H9 (cell line): ENCODE measurements at regions not wholly inside any gene's neighbourhood (a gene's known extent, or its start where the extent isn't known, plus 50 kb on each side); places are given as distances from the start of the nearest gene placed in this dataset.

Experiments
- DNase-seq: peaks from one replicate; pipeline ENCODE4 v3.0.0-alpha.2; 2017
- H2AFZ ChIP-seq: one replicate; pipeline ENCODE4 v1.6.1; 2013; ENCODE audit warnings: mild to moderate bottlenecking, low read length, control low read depth, moderate library complexity
- H2AK5ac ChIP-seq: 2 replicates; pipeline ENCODE4 v1.6.1; 2013; ENCODE audit warnings: low read length, control low read depth, mixed read lengths; ENCODE audit not compliant: insufficient read length
- H2BK120ac ChIP-seq: one replicate; pipeline ENCODE4 v1.6.1; 2013; ENCODE audit warnings: low read depth, mild to moderate bottlenecking, low read length, control low read depth, inconsistent platforms; ENCODE audit not compliant: poor library complexity, severe bottlenecking
- H2BK12ac ChIP-seq: 2 replicates; pipeline ENCODE4 v1.6.1; 2013; ENCODE audit warnings: low read length, control low read depth, mixed read lengths, low read depth; ENCODE audit not compliant: insufficient read length
- H2BK15ac ChIP-seq: 2 replicates; pipeline ENCODE4 v1.6.1; 2013; ENCODE audit warnings: low read depth, low read length, control low read depth
- H2BK20ac ChIP-seq: one replicate; pipeline ENCODE4 v1.6.1; 2013; ENCODE audit warnings: low read depth, mild to moderate bottlenecking, low read length, control low read depth, inconsistent platforms; ENCODE audit not compliant: poor library complexity, severe bottlenecking
- H2BK5ac ChIP-seq: 2 replicates; pipeline ENCODE4 v1.6.1; 2013; ENCODE audit warnings: low read length, control low read depth, mixed read lengths; ENCODE audit not compliant: insufficient read length
- H3K14ac ChIP-seq: 2 replicates; pipeline ENCODE4 v1.6.1; 2013; ENCODE audit warnings: low read length, control low read depth; ENCODE audit not compliant: insufficient read depth
- H3K18ac ChIP-seq: 2 replicates; pipeline ENCODE4 v1.6.1; 2013; ENCODE audit warnings: low read depth, mild to moderate bottlenecking, mixed read lengths, low read length, control low read depth; ENCODE audit not compliant: insufficient read length
- H3K23ac ChIP-seq: 2 replicates; pipeline ENCODE4 v1.6.1; 2013; ENCODE audit warnings: low read length, control low read depth, mixed read lengths, low read depth; ENCODE audit not compliant: insufficient read length
- H3K23me2 ChIP-seq: 2 replicates; pipeline ENCODE4 v1.6.1; 2013; ENCODE audit warnings: low read depth, mild to moderate bottlenecking, mixed read lengths, low read length, control low read depth; ENCODE audit not compliant: insufficient read length, poor library complexity, severe bottlenecking
- H3K27ac ChIP-seq: 2 replicates; pipeline ENCODE4 v1.5.1; 2013; ENCODE audit warnings: low read length, control low read depth, mixed read lengths, low read depth; ENCODE audit not compliant: insufficient read length
- H3K27me3 ChIP-seq: 2 replicates; pipeline ENCODE4 v1.6.1; 2013; ENCODE audit warnings: low read length, control low read depth, inconsistent platforms; ENCODE audit not compliant: insufficient read depth
- H3K4ac ChIP-seq: 2 replicates; pipeline ENCODE4 v1.6.1; 2013; ENCODE audit warnings: low read depth, mild to moderate bottlenecking, control low read depth, inconsistent platforms, low read length, moderate library complexity
- H3K4me1 ChIP-seq: 2 replicates; pipeline ENCODE4 v1.6.1; 2013; ENCODE audit warnings: low read length, control low read depth, inconsistent platforms; ENCODE audit not compliant: insufficient read depth
- H3K4me2 ChIP-seq: 2 replicates; pipeline ENCODE4 v1.6.1; 2013; ENCODE audit warnings: low read length, control low read depth, mixed read lengths; ENCODE audit not compliant: insufficient read length, insufficient read depth
- H3K56ac ChIP-seq: 2 replicates; pipeline ENCODE4 v1.6.1; 2013; ENCODE audit warnings: low read depth, mild to moderate bottlenecking, mixed read lengths, low read length, control low read depth; ENCODE audit not compliant: insufficient read length
- H3K79me1 ChIP-seq: 2 replicates; pipeline ENCODE4 v1.6.1; 2013; ENCODE audit warnings: low read depth, mild to moderate bottlenecking, moderate library complexity, low read length, control low read depth, inconsistent platforms; ENCODE audit not compliant: insufficient read depth, poor library complexity, severe bottlenecking
- H3K79me2 ChIP-seq: 2 replicates; pipeline ENCODE4 v1.6.1; 2013; ENCODE audit warnings: low read length, control low read depth, inconsistent platforms; ENCODE audit not compliant: insufficient read depth
- H3K9ac ChIP-seq: 2 replicates; pipeline ENCODE4 v1.6.1; 2013; ENCODE audit warnings: low read length, control low read depth, mixed read lengths; ENCODE audit not compliant: insufficient read length; ENCODE audit errors: extremely low read depth
- H3K9me3 ChIP-seq: one replicate; pipeline ENCODE4 v1.6.1; 2013; ENCODE audit warnings: low read depth, low read length, inconsistent platforms; ENCODE audit not compliant: control insufficient read depth
- H3T11ph ChIP-seq: one replicate; pipeline ENCODE4 v1.6.1; 2013; ENCODE audit warnings: mild to moderate bottlenecking, low read length, control low read depth, inconsistent platforms
- H4K20me1 ChIP-seq: one replicate; pipeline ENCODE4 v1.6.1; 2013; ENCODE audit not compliant: control insufficient read depth, insufficient read length, insufficient read depth
- H4K5ac ChIP-seq: 2 replicates; pipeline ENCODE4 v1.6.1; 2013; ENCODE audit warnings: low read depth, mild to moderate bottlenecking, mixed read lengths, low read length, control low read depth; ENCODE audit not compliant: insufficient read length
- H4K8ac ChIP-seq: replicated peaks from 2 replicates; pipeline ENCODE4 v1.6.1; 2013; ENCODE audit warnings: low read length, control low read depth, mixed read lengths, low read depth; ENCODE audit not compliant: insufficient read length
- H4K91ac ChIP-seq: 2 replicates; pipeline ENCODE4 v1.6.1; 2013; ENCODE audit warnings: low read depth, mild to moderate bottlenecking, moderate library complexity, mixed read lengths, low read length, control low read depth; ENCODE audit not compliant: insufficient read length
- H3K27ac Mint-ChIP-seq, 3 experiments: 2 replicates in 2 of 3; 3 replicates in 1 of 3; pipeline ENCODE4 v1.8.0; 2020 to 2021; ENCODE audit warnings: mixed read lengths in 3 of 3, mild to moderate bottlenecking in 1 of 3, moderate library complexity in 1 of 3
- H3K27me3 Mint-ChIP-seq: 2 replicates; pipeline ENCODE4 v1.8.0; 2021; ENCODE audit warnings: low read depth, mild to moderate bottlenecking, moderate library complexity, mixed read lengths
- H3K36me3 Mint-ChIP-seq, 3 experiments: 2 replicates in 2 of 3; 3 replicates in 1 of 3; pipeline ENCODE4 v1.8.0; 2020 to 2021; ENCODE audit warnings: low read depth in 3 of 3, mixed read lengths in 3 of 3; ENCODE audit not compliant: insufficient read depth in 1 of 3
- H3K4me1 Mint-ChIP-seq, 2 experiments: 2 replicates each; pipeline ENCODE4 v1.8.0; 2020; ENCODE audit warnings: mixed read lengths in 2 of 2
- H3K4me3 Mint-ChIP-seq, 2 experiments: 2 replicates in 1 of 2; 3 replicates in 1 of 2; pipeline ENCODE4 v1.8.0; 2020 to 2021; ENCODE audit warnings: mild to moderate bottlenecking in 2 of 2, mixed read lengths in 2 of 2, moderate library complexity in 1 of 2
- H3K9me3 Mint-ChIP-seq, 2 experiments: 2 replicates in 1 of 2; 3 replicates in 1 of 2; pipeline ENCODE4 v1.8.0; 2020; ENCODE audit warnings: mild to moderate bottlenecking in 2 of 2, mixed read lengths in 2 of 2, moderate library complexity in 1 of 2
- WGBS: extraction: QIAGEN DNeasy Blood & Tissue Kit; methylation state at CpG from one replicate; pipeline ENCODE4 v1.1.7; 2013; ENCODE audit warnings: missing lambda C conversion rate, low lambda C conversion rate, mixed read lengths; ENCODE audit not compliant: insufficient read length; ENCODE audit errors: extremely low coverage; 5-methylcytosine and 5-hydroxymethylcytosine counted together
- TF ChIP-seq, protein P1 (sequence below): fragments of 200-600 bp; sonication (generic); conservative IDR thresholded peaks from 3 replicates; pipeline ENCODE4 v1.8.0; 2021; ENCODE audit warnings: antibody characterized with exemption, mild to moderate bottlenecking

- Histone ChIP-seq H3K9me3 (no peaks in the 10 kb centered on the region), H2BK5ac (no peak overlapping the region), H4K5ac (no peak overlapping the region), H4K8ac (no peak overlapping the region), H3K56ac (no peak overlapping the region), H2BK120ac (no peak overlapping the region), H3K23me2 (no peaks in the 10 kb centered on the region), H4K91ac (no peak overlapping the region), H3K27me3 (no peaks in the 10 kb centered on the region), H3K9ac (no peak overlapping the region), H3K79me2 (no peaks in the 10 kb centered on the region), H3K23ac (no peak overlapping the region), H2BK12ac (no peak overlapping the region), H3T11ph (no peak overlapping the region), H3K27ac (no peak overlapping the region), H3K4me2 (no peak overlapping the region), H2AK5ac (no peak overlapping the region), H4K20me1 (no peaks in the 10 kb centered on the region), H2BK15ac (no peak overlapping the region), H3K4ac (no peak overlapping the region), H2AFZ (no peak overlapping the region), H2BK20ac (no peak overlapping the region), H3K79me1 (no peaks in the 10 kb centered on the region), H3K18ac (no peak overlapping the region), H3K4me1 (no peaks in the 10 kb centered on the region), H3K14ac (no peak overlapping the region)
- no CpG with 5 or more reads among the region's 6 CpGs for WGBS
- peaks cover 3% of the 10 kb centered on the region; the same call in 1 of the 2 replicates for H3K27me3 Mint-ChIP-seq
- peaks cover 3 to 4% of the 10 kb centered on the region in 2 experiments; a peak in 3 of 4 replicates for H3K4me1 Mint-ChIP-seq
- no peak for DNase-seq
- H3K36me3 Mint-ChIP-seq = peaks cover 9 to 11% (median 10%) of the 10 kb centered on the region in 3 experiments
- peaks cover 9 to 15% of the 10 kb centered on the region in 2 experiments for H3K9me3 Mint-ChIP-seq
- TF ChIP-seq, protein P1, sequence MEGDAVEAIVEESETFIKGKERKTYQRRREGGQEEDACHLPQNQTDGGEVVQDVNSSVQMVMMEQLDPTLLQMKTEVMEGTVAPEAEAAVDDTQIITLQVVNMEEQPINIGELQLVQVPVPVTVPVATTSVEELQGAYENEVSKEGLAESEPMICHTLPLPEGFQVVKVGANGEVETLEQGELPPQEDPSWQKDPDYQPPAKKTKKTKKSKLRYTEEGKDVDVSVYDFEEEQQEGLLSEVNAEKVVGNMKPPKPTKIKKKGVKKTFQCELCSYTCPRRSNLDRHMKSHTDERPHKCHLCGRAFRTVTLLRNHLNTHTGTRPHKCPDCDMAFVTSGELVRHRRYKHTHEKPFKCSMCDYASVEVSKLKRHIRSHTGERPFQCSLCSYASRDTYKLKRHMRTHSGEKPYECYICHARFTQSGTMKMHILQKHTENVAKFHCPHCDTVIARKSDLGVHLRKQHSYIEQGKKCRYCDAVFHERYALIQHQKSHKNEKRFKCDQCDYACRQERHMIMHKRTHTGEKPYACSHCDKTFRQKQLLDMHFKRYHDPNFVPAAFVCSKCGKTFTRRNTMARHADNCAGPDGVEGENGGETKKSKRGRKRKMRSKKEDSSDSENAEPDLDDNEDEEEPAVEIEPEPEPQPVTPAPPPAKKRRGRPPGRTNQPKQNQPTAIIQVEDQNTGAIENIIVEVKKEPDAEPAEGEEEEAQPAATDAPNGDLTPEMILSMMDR = no peak
- H3K27ac Mint-ChIP-seq = no peak overlapping the region; a peak in 1 of 7 replicates
- no peak overlapping the region for H3K4me3 Mint-ChIP-seq
These were observed 152.2 kb downstream of the CYP26A1 start for GRCh38 chr10:93225938-93226337.
